IMR-90 (cell line): ENCODE measurements at regions not wholly inside any gene's neighbourhood (a gene's known extent, or its start where the extent isn't known, plus 50 kb on each side); places are given as distances from the start of the nearest gene placed in this dataset.
A peak's percentile ranks its signal among the peaks of the same experiment; 100 is the strongest.

ENCODE experiments used
- ATAC-seq: fragments of 200-7000 bp; cut with Tn5 transposase; 2 replicates; pipeline ENCODE4 v1.9.1; 2020; ENCODE audit warnings: low read depth, mild to moderate bottlenecking, moderate library complexity
- BruUV-seq: library from RNA; stranded (reverse); fragments of 400-500 nt; replicated peaks from 2 replicates; lab custom pipeline; 2021; lab: Mats Ljungman, UMichigan
- CTCF ChIA-PET: fragments of 300-600 bp; formaldehyde crosslinking; extraction: SDS; loops from one replicate; lab custom pipeline; 2021; ENCODE audit warnings: antibody characterized with exemption; lab: Yijun Ruan, JAX
- POLR2A ChIA-PET: fragments of 300-600 bp; sonication (Branson Sonifier 250); formaldehyde crosslinking; loops from one replicate; lab custom pipeline; 2022; ENCODE audit warnings: antibody characterized with exemption; ENCODE audit not compliant: unreplicated experiment; lab: Charles Lee
- DNase-seq: peaks from one replicate; pipeline ENCODE4 v3.0.0; 2013
- H2AFZ ChIP-seq: replicated peaks from 2 replicates; pipeline ENCODE3; 2013; ENCODE audit warnings: low read length, mild to moderate bottlenecking; ENCODE audit not compliant: poor library complexity
- H2AK5ac ChIP-seq: 2 replicates; pipeline ENCODE4 v1.6.1; 2013; ENCODE audit warnings: low read depth, low read length, inconsistent platforms
- H2AK9ac ChIP-seq: replicated peaks from 2 replicates; pipeline ENCODE3; 2013; ENCODE audit warnings: mild to moderate bottlenecking, low read depth, low read length, moderate library complexity; ENCODE audit not compliant: poor library complexity
- H2BK120ac ChIP-seq: 2 replicates; pipeline ENCODE4 v1.6.1; 2013; ENCODE audit warnings: low read depth, low read length, inconsistent platforms
- H2BK15ac ChIP-seq: 3 replicates; pipeline ENCODE4 v1.6.1; 2013; ENCODE audit warnings: low read depth, low read length, inconsistent platforms
- H2BK20ac ChIP-seq: 2 replicates; pipeline ENCODE4 v1.6.1; 2013; ENCODE audit warnings: low read depth, mild to moderate bottlenecking, inconsistent platforms, low read length, moderate library complexity
- H2BK5ac ChIP-seq: 2 replicates; pipeline ENCODE4 v1.6.1; 2013; ENCODE audit warnings: mild to moderate bottlenecking, low read depth, low read length, inconsistent platforms; ENCODE audit not compliant: poor library complexity, severe bottlenecking
- H3K14ac ChIP-seq: replicated peaks from 2 replicates; pipeline ENCODE4 v1.6.1; 2013; ENCODE audit warnings: low read depth, low read length, inconsistent platforms
- H3K18ac ChIP-seq: 2 replicates; pipeline ENCODE4 v1.6.1; 2013; ENCODE audit warnings: low read depth, low read length, control low read depth
- H3K23ac ChIP-seq: 2 replicates; pipeline ENCODE4 v1.6.1; 2013; ENCODE audit warnings: low read depth, low read length, inconsistent platforms
- H3K27ac ChIP-seq: 2 replicates; pipeline ENCODE4 v1.5.1; 2013; ENCODE audit warnings: mild to moderate bottlenecking, control low read depth, low read length; ENCODE audit not compliant: insufficient read depth
- H3K27me3 ChIP-seq: 2 replicates; pipeline ENCODE4 v1.6.1; 2013; ENCODE audit warnings: low read length; ENCODE audit not compliant: control insufficient read depth, insufficient read depth
- H3K36me3 ChIP-seq: 2 replicates; pipeline ENCODE4 v1.6.1; 2013; ENCODE audit warnings: low read length, mixed read lengths; ENCODE audit not compliant: control insufficient read depth, insufficient read depth
- H3K4ac ChIP-seq: 2 replicates; pipeline ENCODE4 v1.6.1; 2013; ENCODE audit warnings: low read depth, low read length, inconsistent platforms
- H3K4me1 ChIP-seq: 2 replicates; pipeline ENCODE4 v1.6.1; 2013; ENCODE audit warnings: low read length, mixed read lengths; ENCODE audit not compliant: control insufficient read depth, insufficient read depth
- H3K4me2 ChIP-seq: 2 replicates; pipeline ENCODE4 v1.6.1; 2013; ENCODE audit warnings: low read depth, mild to moderate bottlenecking, control low read depth, low read length, moderate library complexity
- H3K4me3 ChIP-seq: 2 replicates; pipeline ENCODE4 v1.5.1; 2013; ENCODE audit warnings: low read depth, mild to moderate bottlenecking, control low read depth, low read length, moderate library complexity; ENCODE audit not compliant: insufficient read depth
- H3K56ac ChIP-seq: 2 replicates; pipeline ENCODE4 v1.6.1; 2013; ENCODE audit warnings: low read length, inconsistent platforms; ENCODE audit not compliant: insufficient read depth; ENCODE audit errors: extremely low read depth
- H3K79me1 ChIP-seq, 2 experiments: 2 replicates each; pipeline ENCODE4 v1.6.1; 2013; ENCODE audit warnings: low read length in 2 of 2, inconsistent platforms in 1 of 2, low read depth in 1 of 2
- H3K9ac ChIP-seq: 2 replicates; pipeline ENCODE4 v1.6.1; 2013; ENCODE audit warnings: low read depth, low read length, control low read depth
- H3K9me1 ChIP-seq: 2 replicates; pipeline ENCODE4 v1.6.1; 2013; ENCODE audit warnings: low read length, inconsistent platforms; ENCODE audit not compliant: insufficient read depth
- H3K9me3 ChIP-seq: 2 replicates; pipeline ENCODE4 v1.6.1; 2013; ENCODE audit warnings: low read length; ENCODE audit not compliant: control insufficient read depth, insufficient read depth
- H4K20me1 ChIP-seq: 2 replicates; pipeline ENCODE4 v1.6.1; 2013; ENCODE audit warnings: low read length, inconsistent platforms; ENCODE audit not compliant: insufficient read depth
- H4K5ac ChIP-seq: 2 replicates; pipeline ENCODE4 v1.6.1; 2013; ENCODE audit warnings: mild to moderate bottlenecking, low read depth, low read length, control low read depth
- H4K8ac ChIP-seq, 2 experiments: 2 replicates each; pipeline ENCODE4 v1.6.1; 2013; ENCODE audit warnings: low read depth in 2 of 2, low read length in 2 of 2, control low read depth in 1 of 2, inconsistent platforms in 1 of 2
- H4K91ac ChIP-seq: 2 replicates; pipeline ENCODE4 v1.6.1; 2013; ENCODE audit warnings: low read depth, low read length, inconsistent platforms; ENCODE audit not compliant: insufficient read depth
- CTCF ChIP-seq: conservative IDR thresholded peaks from 2 replicates; pipeline ENCODE4 v1.5.1; 2012; ENCODE audit warnings: mild to moderate bottlenecking, low read depth, low read length, improper control_type of control experiment
- MAZ ChIP-seq: IDR thresholded peaks from 2 replicates; pipeline ENCODE4 v1.6.1; 2012; ENCODE audit warnings: low read depth, mild to moderate bottlenecking, low read length, improper control_type of control experiment, moderate library complexity, borderline replicate concordance
- RAD21 ChIP-seq: IDR thresholded peaks from 2 replicates; pipeline ENCODE4 v1.6.1; 2012; ENCODE audit warnings: low read length, improper control_type of control experiment
- RFX5 ChIP-seq: IDR thresholded peaks from 2 replicates; pipeline ENCODE4 v1.8.0; 2012; ENCODE audit warnings: low read depth, mild to moderate bottlenecking, low read length, moderate library complexity
- SMC3 ChIP-seq: fragments of 150-350 bp; IDR thresholded peaks from 2 replicates; pipeline ENCODE4 v1.6.1; 2016; ENCODE audit warnings: low read depth, mild to moderate bottlenecking, antibody characterized with exemption, low read length, moderate library complexity
- WGBS, 2 experiments: methylation state at CpG; one replicate each; pipeline versions ENCODE4 v1.1.5 to v1.1.7; 2013; ENCODE audit warnings: missing lambda C conversion rate in 2 of 2; ENCODE audit not compliant: insufficient read length in 1 of 2; ENCODE audit errors: extremely low coverage in 2 of 2; 5-methylcytosine and 5-hydroxymethylcytosine counted together
- dilution Hi-C: fragments of 300-500 bp; cut with HindIII; formaldehyde crosslinking; loops from one replicate; pipeline ENCODE4 v1.14.3; 2018; ENCODE audit warnings: low sequenced_read_pairs; ENCODE audit not compliant: unreplicated experiment
- in situ Hi-C: fragments of 300-500 bp; cut with MboI; formaldehyde crosslinking; loops from 3 replicates; pipeline ENCODE4 v1.14.3; 2019; ENCODE audit warnings: low sequenced_read_pairs, inconsistent platforms, mixed read lengths
- intact Hi-C: fragments of 100-400 bp; cut with micrococcal nuclease; formaldehyde crosslinking; loops from 2 replicates; pipeline ENCODE4 v1.10.0; 2022

- no TSS peak for BruUV-seq
- H4K8ac ChIP-seq: no peak overlapping the region
- H2BK5ac ChIP-seq: no peak overlapping the region
- H3K4me2 ChIP-seq: no peak overlapping the region
- no peaks in the 10 kb centered on the region for H3K4me1 ChIP-seq
- ChIA-PET CTCF (interaction anchor here (0.7 to 2.5 kb wide), 8 partner anchors 9 to 644 kb away, joined by 3 to 14 read pairs (median 4); no protein-coding TSS in a partner anchor), POLR2A (no interaction called here)
- DNase-seq (peak; percentile 48), ATAC-seq (peak; percentile 98)
- H2BK20ac ChIP-seq: no peak overlapping the region
- no peak overlapping the region for H3K9ac ChIP-seq
- no peak overlapping the region for H3K18ac ChIP-seq
- intact Hi-C loops (loop anchor here (1.0 kb wide), 4 partner anchors 165 to 644 kb away; no protein-coding TSS in a partner anchor), dilution Hi-C loops (no loop called here), in situ Hi-C loops (loop anchor here (5.0 kb wide), 2 partner anchors 167 to 632 kb away; no protein-coding TSS in a partner anchor)
- no peak overlapping the region for H2BK120ac ChIP-seq
- TF ChIP-seq RFX5 (no peak), MAZ (no peak), SMC3 (peak; percentile 89), CTCF (peak; percentile 84), RAD21 (peak; percentile 86)
- WGBS, 2 experiments: 31% methylated on average over 11 of the region's 15 CpGs; no CpG with 5 or more reads in 1 of the 2 experiments
- no peaks in the 10 kb centered on the region for H4K20me1 ChIP-seq
- H3K14ac ChIP-seq: no peak overlapping the region
- H3K4me3 ChIP-seq: no peak overlapping the region
- no peak overlapping the region for H2AK5ac ChIP-seq
- peak overlapping the region; percentile 85 for H2AFZ ChIP-seq
- peak overlapping the region; percentile 71 for H2AK9ac ChIP-seq
- no peaks in the 10 kb centered on the region for H3K9me1 ChIP-seq
- H2BK15ac ChIP-seq: no peak overlapping the region
- H3K4ac ChIP-seq: no peak overlapping the region
- no peaks in the 10 kb centered on the region for H3K9me3 ChIP-seq
- no peak overlapping the region for H4K91ac ChIP-seq
- H3K23ac ChIP-seq: no peak overlapping the region
- H4K5ac ChIP-seq: no peak overlapping the region
- no peaks in the 10 kb centered on the region for H3K79me1 ChIP-seq
- no peak overlapping the region for H3K56ac ChIP-seq
- H3K27me3 ChIP-seq: peaks cover 9% of the 10 kb centered on the region
- no peaks in the 10 kb centered on the region for H3K36me3 ChIP-seq
- no peak overlapping the region for H3K27ac ChIP-seq
These were observed 279.1 kb downstream of the TTC6 start for GRCh38 chr14:37874429-37875109.
